NCI-H128 (cell line): ENCODE measurements at regions not wholly inside any gene's neighbourhood (a gene's known extent, or its start where the extent isn't known, plus 50 kb on each side); places are given as distances from the start of the nearest gene placed in this dataset.

Experiments used
- DNase-seq: peaks from one replicate; lab custom pipeline; 2025; ENCODE audit not compliant: unreplicated experiment; lab: John Stamatoyannopoulos, UW

- no peak for DNase-seq
Measured at GRCh38 chr12:93200291-93200917, 177.3 kb upstream of the NUDT4 start.

DNA sequence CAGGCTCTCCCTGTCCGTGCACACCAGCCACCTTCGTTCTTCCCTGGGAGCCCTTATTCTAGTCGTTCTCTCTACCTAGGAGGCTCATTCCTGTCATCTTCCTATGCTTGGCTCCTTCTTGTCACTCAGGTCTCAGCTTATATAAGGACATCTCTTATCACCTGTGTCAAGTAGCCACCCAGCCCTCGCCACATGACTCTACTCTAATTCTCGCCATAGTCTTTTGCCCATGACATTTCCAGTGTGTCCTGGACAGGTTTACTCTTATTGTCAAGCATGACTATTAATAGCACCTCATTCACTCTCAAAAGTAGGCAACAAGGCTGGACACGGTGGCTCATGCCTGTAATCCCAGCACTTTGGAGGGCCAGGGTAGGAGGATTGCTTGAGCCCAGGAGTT, 175.7 kb upstream of the NUDT4 start:
- DNase-seq: no peak

GRCh38 chr12:93202688-93203087, 175.0 kb upstream of the NUDT4 start:
- DNase-seq: no peak

- no peak for DNase-seq
Measured at GRCh38 chr12:93203361-93203760, 174.4 kb upstream of the NUDT4 start.

DNA sequence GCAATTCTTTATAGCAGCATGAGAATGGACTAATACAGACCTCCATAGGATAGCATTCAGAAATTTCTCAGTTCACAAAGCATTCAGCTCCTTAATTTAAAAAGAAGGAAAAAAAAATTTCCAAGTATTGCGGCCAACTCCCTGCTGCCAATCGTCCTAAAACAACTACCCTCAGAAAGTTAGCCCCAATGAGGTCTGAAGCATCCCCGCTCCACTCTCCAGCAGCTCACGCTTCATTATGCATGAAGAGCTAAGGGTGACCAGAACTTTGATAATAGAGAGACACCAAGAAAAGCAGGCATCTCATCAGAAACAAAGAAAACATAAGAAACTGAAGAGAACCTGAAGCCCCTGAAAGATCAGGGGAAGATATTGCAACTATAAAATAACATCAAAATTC, 172.8 kb upstream of the NUDT4 start:
- no peak for DNase-seq

- no peak for DNase-seq
Measured at GRCh38 chr12:93205361-93205760, 172.4 kb upstream of the NUDT4 start.

DNA sequence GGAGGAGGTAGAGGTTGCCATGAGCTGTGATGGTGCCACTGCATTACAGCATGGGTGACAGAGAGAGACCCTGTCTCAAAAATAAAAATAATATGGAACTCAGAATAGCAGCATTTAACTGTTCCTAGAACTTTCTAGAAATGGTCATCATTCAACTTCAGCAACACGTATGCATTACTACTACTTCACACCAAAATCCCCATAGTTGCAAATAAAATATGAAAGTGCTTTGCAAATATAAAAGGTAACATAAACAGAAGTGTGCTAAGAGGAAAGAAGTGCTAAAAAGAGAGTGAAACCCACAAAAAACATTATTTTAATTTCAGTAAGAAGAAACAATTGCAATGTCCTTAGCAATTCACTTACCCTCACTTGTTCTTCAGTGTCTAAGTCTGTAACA, 169.7 kb upstream of the NUDT4 start:
- DNase-seq: no peak

GRCh38 chr12:93214523-93215289, 163.0 kb upstream of the NUDT4 start:
- DNase-seq: no peak

- no peak for DNase-seq
Measured at GRCh38 chr12:93215290-93215678, 162.4 kb upstream of the NUDT4 start.

DNA sequence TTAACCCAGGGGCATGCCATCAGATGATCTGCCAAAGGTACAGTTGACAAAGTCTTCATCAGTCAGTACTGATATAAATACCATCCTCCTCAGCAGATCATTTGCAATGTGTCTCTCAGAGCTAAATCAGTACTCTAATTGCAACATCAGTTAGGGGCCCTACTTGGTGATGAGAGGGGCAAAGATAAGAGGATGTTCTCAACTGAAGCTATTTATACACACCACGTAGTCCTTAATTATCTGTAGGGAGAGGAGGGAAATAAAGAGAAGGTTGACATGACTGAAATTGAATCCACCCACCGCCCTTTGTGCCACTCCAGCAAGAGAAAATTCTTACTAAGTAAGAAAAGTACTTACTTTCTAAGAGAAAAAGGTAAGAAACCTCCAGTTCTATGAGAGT, 157.8 kb upstream of the NUDT4 start:
- DNase-seq: no peak

DNA sequence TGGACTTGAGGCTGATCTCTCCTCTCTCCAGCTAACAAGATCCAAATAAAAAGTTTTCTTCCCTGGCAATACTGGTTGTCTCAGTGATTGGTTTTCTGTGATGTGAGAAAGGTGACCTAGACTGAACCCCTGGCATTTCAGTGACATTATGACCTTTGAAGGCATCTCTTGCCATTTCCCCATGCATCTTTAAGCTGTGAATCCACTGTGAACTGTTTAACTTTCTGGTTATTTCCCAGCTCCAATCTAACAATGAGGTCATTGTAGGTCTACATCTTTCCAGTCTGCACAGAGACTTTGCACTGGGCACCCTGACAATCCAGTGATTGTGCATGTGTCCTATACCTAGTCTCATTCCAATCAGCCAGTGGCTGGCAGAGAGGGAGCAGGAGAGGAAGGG, 155.9 kb upstream of the NUDT4 start:
- no peak for DNase-seq

- no peak for DNase-seq
Measured at GRCh38 chr12:93223440-93224426, 154.0 kb upstream of the NUDT4 start.

- DNase-seq: no peak
Measured at GRCh38 chr12:93225094-93225493, 152.6 kb upstream of the NUDT4 start.

DNA sequence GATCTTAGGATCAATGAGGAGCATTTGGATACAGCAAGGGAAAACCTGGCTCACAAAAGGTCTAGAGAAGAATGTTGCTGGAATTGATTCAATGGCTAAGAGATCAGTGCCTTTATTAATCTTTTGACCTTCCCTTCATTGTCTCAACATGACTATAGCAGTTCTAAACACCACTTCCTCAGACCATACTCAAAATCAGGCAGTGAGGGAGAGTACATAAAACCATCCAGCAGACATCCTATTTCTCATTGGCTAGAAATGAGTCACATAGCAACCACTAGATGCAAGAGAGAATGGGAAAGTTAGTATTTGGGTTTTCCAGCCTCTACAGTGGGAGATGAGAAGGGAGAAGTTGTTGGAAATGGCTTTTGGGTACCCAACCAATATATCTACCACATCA, 151.4 kb upstream of the NUDT4 start:
- DNase-seq: no peak

- DNase-seq: no peak
Measured at GRCh38 chr12:93229494-93230325, 148.0 kb upstream of the NUDT4 start.

DNA sequence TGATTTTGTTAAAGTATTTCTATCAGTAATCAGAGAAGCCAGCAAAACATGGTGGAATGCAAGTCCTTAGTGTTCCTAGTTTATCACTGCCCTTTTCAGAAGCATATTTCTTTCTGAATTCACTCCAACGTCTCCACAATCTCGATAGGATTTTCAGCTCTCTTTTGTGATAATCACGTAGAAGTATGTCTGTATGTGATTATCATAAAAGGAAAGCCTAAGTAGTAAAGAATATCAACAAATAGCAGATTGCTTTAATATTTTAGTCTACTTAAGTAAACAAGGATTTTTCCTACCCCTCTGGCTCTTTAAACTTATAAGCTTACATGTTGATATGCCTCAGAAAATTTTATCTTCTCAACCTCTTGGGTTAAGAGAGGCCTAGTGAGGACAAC, 147.4 kb upstream of the NUDT4 start:
- no peak for DNase-seq

GRCh38 chr12:93231938-93232337, 145.8 kb upstream of the NUDT4 start:
- no peak for DNase-seq

DNA sequence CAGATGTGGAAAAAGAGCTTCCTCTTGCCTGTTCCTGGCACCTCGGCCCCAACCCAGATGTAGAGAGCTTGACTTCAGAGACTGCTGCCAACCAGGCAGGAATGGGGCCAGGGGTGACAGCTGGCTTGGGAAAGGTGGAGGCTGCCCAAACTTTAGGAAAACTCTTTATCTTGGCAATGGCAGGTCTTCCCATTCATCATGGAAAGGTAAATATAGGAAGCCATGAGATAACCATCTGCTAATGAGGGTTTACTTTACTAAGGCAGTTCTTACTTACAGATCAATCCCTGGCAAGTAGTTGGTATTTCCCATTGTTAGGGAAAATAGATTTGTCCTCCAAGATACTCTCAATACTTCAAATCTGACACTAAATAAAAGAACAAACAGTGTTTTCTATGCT, 143.1 kb upstream of the NUDT4 start:
- no peak for DNase-seq

DNA sequence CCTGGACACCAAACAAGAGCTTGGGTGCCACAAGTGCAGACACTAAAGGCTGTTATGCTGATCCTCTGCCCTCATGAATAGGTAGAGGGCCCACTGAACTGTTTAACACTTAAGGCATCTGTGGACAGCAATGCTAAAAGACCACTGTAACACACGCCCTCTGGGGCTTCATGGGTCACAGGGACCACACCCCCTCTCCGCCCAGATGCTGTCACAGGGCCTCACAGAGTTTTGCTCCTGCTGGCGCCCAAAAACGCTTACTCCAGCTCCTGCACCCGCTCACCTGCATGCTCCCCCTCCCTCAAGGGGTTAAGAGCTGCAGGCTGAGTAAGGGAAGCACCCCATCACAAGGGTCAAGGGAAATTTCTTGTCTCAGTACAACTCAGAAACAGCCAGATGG, 141.8 kb upstream of the NUDT4 start:
- no peak for DNase-seq

DNA sequence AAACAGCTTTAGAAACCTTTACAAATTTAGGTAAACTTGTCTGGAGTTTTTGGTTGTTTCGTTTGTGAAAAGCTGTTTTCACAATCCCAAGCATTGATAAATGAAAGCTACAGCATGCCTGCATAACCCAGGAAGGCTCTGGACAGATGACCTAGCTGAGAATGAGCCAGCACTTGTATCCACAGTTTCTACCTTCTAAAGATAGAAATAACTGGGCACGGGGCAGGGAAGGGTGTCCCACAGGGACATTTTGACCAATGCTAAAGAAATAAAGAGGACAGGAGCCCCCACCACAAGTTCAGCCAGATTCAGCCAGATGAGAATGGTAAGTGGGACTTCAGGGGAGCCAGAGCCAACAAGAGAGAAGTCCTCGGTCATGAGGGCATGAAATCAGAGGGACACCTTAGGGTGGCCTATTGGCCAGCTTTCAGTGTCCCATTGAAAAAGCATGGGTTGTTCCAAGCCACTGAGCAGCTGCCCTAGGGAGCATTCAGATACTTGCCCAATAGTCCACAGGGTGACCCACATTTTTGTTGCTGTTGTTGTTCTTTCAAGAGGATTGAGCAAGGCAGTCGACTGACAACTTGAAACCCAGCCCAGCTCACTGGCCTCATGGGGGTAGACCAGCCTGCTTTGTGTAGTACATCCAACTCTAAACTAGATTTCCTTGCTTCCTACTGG, 140.3 kb upstream of the NUDT4 start:
- no peak for DNase-seq
